ENCODE measurements at regions not wholly inside any gene's neighbourhood (a gene's known extent, or its start where the extent isn't known, plus 50 kb on each side); places are given as distances from the start of the nearest gene placed in this dataset.
A peak's percentile ranks its signal among the peaks of the same experiment; 100 is the strongest.

- no peaks in the 10 kb centered on the region for H3K4me1 ChIP-seq
- no peak overlapping the region for H3K4me3 ChIP-seq
- no peak for DNase-seq
- H3K36me3 ChIP-seq, result no peaks in the 10 kb centered on the region
- H3K27me3 ChIP-seq, result peaks cover 7 to 18% (median 9%) of the 10 kb centered on the region in 3 donors
- H3K27ac ChIP-seq, result no peak overlapping the region
- intact Hi-C loops (cut with DNase I; ENCODE audit: low total_unique reads), result no loop called here
- in situ Hi-C loops (cut with MboI; ENCODE audit: low sequenced_read_pairs in 4 of 4), result no loop called here
- ATAC-seq, result no peak
- H3K9me3 ChIP-seq, result no peaks in the 10 kb centered on the region
- TF ChIP-seq POLR2A (IDR thresholded peaks at IDR 0.05), result no peak
- no peak for TF ChIP-seq CTCF (IDR thresholded peaks at IDR 0.05 in 4 of 5, conservative IDR thresholded peaks at IDR 0.05 in 1 of 5)
These were observed 125.9 kb upstream of the FGF3 start for GRCh38 chr11:69945157-69945556.

GRCh38 chr11:69947059-69947792, 128.0 kb upstream of the FGF3 start:
- ATAC-seq, result no peak
- in situ Hi-C loops (cut with MboI; ENCODE audit: low sequenced_read_pairs in 4 of 4), result no loop called here
- Histone ChIP-seq H3K4me3 (no peak overlapping the region), H3K4me1 (no peaks in the 10 kb centered on the region), H3K27me3 (peaks cover 0 to 25% (median 5%) of the 10 kb centered on the region in 3 donors), H3K36me3 (no peaks in the 10 kb centered on the region), H3K9me3 (no peaks in the 10 kb centered on the region), H3K27ac (no peak overlapping the region)
- DNase-seq, result no peak
- intact Hi-C loops (cut with DNase I; ENCODE audit: low total_unique reads), result no loop called here
- TF ChIP-seq POLR2A (IDR thresholded peaks at IDR 0.05) (no peak), CTCF (IDR thresholded peaks at IDR 0.05 in 4 of 5, conservative IDR thresholded peaks at IDR 0.05 in 1 of 5) (no peak)

GRCh38 chr11:69947793-69948255, 128.6 kb upstream of the FGF3 start:
- intact Hi-C loops (cut with DNase I; ENCODE audit: low total_unique reads) (no loop called here), in situ Hi-C loops (cut with MboI; ENCODE audit: low sequenced_read_pairs in 4 of 4) (no loop called here)
- Histone ChIP-seq H3K27me3 (peaks cover 0 to 25% (median 5%) of the 10 kb centered on the region in 3 donors), H3K9me3 (no peaks in the 10 kb centered on the region), H3K4me1 (no peaks in the 10 kb centered on the region), H3K36me3 (no peaks in the 10 kb centered on the region), H3K4me3 (no peak overlapping the region), H3K27ac (no peak overlapping the region)
- TF ChIP-seq CTCF (IDR thresholded peaks at IDR 0.05 in 4 of 5, conservative IDR thresholded peaks at IDR 0.05 in 1 of 5) (no peak), POLR2A (IDR thresholded peaks at IDR 0.05) (no peak)
- DNase-seq, result no peak
- no peak for ATAC-seq

- peaks cover 0 to 25% (median 3%) of the 10 kb centered on the region in 3 donors for H3K27me3 ChIP-seq
- no peaks in the 10 kb centered on the region for H3K4me1 ChIP-seq
- DNase-seq (no peak), ATAC-seq (no peak)
- H3K36me3 ChIP-seq, result no peaks in the 10 kb centered on the region
- intact Hi-C loops (cut with DNase I; ENCODE audit: low total_unique reads) (no loop called here), in situ Hi-C loops (cut with MboI; ENCODE audit: low sequenced_read_pairs in 4 of 4) (no loop called here)
- H3K9me3 ChIP-seq, result no peaks in the 10 kb centered on the region
- H3K27ac ChIP-seq, result peak overlapping the region in 1 of 4 donors; percentile 22
- TF ChIP-seq CTCF (IDR thresholded peaks at IDR 0.05 in 4 of 5, conservative IDR thresholded peaks at IDR 0.05 in 1 of 5) (no peak), POLR2A (IDR thresholded peaks at IDR 0.05) (no peak)
- H3K4me3 ChIP-seq, result no peak overlapping the region
These were observed 129.3 kb upstream of the FGF3 start for GRCh38 chr11:69948256-69949141.
